ENCODE measurements at regions not wholly inside any gene's neighbourhood (a gene's known extent, or its start where the extent isn't known, plus 50 kb on each side); places are given as distances from the start of the nearest gene placed in this dataset.

- DNase-seq, result no peak
Observed at GRCh38 chr17:34874478-34874877, 86.8 kb downstream of the CCT6B start.

DNA sequence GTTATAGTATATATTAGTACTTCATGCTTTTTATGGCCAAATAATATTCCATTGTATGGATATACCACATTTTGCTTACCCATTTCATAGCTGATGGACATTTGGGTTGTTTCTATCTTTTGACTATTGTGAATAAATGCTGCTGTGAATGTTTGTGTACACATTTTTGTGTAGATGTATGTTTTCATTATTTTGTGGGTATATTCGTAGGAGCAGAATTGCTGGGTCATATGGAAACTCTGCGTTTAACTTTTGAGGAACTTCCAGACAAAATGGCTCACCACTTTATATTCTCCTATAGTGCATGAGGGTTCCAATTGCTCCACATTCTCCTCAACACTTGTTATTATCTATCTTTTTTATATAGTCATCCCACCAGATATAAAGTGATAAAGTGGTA lies 88.6 kb downstream of the CCT6B start:
- DNase-seq, result no peak

GRCh38 chr17:34869641-34870040 lies 91.6 kb downstream of the CCT6B start:
- no peak for DNase-seq

DNA sequence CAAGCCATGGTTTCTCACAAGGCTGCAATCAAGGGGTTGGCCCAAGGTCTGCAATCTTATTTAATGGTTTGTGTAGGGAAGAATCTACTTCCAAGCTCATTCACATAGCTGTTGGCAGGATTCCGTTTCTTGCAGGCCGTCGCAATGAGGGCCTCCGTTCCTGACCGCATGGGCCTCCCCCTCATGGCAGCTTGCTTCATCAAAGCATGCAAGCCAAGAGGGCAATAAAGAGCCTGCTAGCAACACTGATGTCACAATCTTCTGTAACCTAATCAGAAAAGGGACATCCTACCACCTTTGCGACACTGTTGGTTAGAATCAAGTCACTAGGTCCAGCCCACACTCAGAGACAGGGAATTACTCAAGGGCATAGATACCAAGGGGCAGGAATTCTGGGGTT lies 95.5 kb downstream of the CCT6B start:
- DNase-seq, result no peak

DNA sequence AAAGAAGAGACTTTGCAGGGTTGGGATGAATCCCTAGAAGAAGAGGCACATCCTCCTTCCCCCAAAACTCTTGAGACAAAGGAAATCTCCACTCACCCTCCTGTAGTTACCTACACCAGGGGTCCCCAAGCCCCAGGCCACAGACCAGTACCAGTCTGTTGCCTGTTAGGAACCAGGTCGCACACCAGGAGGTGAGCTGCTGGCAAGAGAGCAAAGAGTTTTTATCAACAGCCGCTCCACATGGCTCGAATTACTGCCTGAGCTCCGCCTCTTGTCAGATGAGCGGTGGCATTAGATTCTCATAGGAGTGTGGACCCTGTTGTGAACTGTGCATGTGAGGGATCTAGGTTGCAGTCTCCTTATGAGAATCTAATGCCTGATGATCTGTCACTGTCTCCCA lies 98.9 kb downstream of the CCT6B start:
- DNase-seq, result no peak

DNA sequence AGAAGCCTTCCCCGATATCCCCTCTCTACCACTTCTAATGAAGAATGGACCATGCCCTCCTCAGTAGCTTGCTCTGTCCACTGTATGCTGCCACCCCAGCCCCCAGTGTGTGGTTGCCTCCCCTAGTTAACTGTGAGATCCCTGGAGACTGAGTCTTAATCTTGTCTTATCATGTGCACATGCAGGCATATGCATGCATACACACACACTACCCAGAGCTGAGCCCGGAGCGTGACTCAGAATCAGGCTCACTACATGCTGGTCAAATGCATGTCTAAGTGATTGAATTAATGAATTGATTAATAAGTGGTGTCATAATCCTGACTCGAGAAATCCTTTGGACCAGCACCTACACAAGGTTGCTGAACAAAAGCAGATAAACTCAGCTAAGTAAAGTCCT lies 99.4 kb downstream of the CCT6B start:
- no peak for DNase-seq

DNA sequence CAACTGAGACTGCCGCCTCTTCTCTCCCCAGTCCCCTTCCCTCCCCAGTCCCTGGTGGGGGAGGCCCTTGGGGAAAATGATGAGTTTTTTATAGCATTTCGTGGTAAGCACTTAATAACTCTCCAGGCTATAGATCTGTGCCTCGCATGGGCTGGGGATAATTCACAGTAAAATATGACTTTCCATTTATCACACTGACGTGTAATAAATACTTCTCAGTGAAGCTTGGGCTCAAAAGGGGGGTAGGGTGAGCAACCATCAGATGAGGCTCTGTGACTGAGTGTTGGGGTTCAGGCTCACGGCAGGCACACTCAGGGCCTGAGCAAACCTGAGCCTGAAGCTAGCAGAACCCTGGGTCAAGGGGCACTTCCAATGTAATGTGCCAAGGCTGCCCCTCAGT lies 101.6 kb downstream of the CCT6B start:
- DNase-seq, result no peak

GRCh38 chr17:34858591-34859565 lies 102.4 kb downstream of the CCT6B start:
- no peak for DNase-seq

DNA sequence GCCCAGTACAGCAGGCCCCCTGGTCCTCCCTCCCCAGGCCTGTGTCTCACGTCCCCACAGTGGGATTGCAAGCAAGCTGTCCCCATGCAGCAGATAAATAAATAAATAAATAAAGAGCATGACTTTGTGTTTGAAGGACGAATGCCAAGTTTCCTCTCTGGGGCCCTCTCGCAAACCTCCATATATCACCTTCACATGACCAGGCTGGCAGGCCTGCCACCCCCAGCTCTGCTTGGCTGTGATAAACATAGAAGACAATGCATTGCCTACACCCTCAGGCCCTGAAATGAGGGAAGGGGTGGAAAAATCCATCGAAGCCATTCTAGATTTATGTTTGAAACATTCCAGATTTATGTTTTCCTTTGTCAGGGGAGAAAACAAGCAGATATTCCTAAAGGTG lies 107.3 kb downstream of the CCT6B start:
- DNase-seq, result no peak

- DNase-seq, result no peak
Observed at GRCh38 chr17:34852614-34853013, 108.6 kb downstream of the CCT6B start.

DNA sequence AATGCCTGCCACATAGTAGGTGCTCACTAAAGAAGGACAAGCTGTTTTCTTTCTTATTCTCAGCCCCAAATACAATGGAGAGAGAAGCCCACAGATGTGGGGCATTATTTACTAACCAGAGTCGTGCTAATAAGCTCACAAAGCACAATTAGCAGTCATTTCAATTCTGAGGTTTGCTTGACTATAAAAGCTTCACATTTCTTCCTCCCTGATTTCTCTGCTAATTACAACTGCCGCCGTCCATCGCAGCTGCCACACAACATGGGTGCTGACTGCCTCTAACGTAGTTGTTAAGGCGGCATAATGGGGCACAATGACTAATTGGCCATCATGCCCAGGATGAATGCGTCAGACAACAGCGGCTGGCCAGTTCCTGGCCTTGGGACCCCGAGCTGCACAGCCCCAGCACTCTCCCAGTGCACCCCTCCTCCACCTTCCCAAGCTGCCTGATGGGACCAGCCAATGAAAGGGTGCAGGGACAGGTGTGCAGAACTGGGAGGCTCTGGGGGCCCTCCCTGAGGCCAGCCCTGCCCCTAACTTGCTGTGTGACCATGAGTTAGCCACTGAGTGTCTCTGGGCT lies 109.2 kb downstream of the CCT6B start:
- DNase-seq, result no peak

DNA sequence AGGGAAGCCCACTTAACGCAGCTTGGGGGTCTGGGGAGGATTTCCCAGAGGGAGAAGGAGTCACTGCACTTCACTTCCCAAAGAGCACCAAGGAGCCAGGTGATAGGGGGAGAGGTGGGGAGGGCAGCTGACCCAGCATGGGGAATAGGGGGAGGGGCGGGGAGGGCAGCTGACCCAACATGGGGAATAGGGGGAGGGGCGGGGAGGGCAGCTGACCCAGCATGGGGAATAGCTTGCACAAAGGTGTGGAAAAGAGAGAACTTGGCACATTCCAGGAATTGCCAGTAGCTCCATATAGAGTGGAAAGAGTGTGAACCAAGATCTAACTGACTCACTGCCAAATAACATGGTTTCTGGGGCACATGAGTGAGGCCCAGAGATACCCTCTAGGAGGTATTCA lies 110.3 kb downstream of the CCT6B start:
- no peak for DNase-seq

GRCh38 chr17:34850023-34850422 lies 111.2 kb downstream of the CCT6B start:
- no peak for DNase-seq

DNA sequence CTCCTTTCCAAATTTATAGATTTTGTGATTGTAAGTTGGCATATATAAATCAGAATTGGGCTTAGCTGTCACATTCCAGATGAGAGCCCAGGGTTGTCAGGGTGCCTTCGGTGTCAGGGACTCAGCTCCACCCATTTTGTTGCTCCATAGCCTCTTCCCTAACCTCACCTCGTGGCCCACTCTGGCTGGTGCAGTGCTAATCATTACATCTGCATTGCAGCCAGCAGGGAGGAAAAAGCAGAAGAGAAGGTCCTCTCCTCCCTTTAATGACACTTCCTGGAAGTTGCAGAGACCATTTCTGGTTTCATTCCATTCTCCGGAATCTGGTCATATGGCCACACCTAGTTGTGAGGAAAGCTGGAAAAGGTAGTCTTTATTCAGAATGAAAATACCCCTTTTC lies 113.3 kb downstream of the CCT6B start:
- no peak for DNase-seq

DNA sequence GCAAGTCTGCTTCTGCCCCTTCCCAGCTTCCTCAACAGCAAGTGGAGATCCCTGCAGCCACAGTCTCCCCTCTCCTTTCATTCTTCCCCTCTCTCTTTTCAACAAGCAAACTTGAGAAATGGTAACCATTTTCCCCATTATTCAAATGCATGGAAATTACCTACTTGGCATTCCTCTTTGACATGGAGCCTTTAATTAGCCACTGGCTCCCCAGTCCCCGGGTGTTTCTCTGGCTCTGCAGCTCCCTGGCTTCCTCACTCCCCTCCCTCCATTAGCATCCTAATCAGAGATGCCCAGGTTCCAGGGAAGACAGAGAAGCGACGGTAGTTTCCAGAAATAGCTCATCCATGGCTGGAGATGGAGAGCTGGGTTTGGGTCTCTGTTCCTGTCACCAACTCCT lies 116.0 kb downstream of the CCT6B start:
- DNase-seq, result no peak

- no peak for DNase-seq
Observed at GRCh38 chr17:34843682-34844081, 117.6 kb downstream of the CCT6B start.

DNA sequence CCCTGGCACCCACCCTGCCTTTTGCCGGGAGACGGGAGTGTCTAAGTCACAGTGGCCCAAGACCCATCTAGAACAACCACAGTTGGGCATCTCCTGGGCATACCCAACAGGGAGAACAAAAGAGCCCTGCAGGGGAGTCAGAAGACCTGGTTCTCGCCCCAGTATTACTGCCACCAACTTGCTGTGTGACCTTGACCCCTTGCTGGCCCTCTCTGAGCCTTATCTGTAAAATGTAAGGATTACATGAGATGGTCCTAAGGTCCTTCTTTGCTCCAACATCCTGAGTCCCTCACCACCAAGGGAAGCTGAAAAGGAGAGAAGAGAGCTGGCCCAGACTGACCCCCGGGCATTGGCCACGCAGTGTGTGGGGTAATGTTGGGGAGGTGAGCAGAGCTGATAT lies 119.0 kb downstream of the CCT6B start:
- no peak for DNase-seq

GRCh38 chr17:34841467-34841866 lies 119.8 kb downstream of the CCT6B start:
- no peak for DNase-seq

GRCh38 chr17:34840750-34841149 lies 120.5 kb downstream of the CCT6B start:
- no peak for DNase-seq

DNA sequence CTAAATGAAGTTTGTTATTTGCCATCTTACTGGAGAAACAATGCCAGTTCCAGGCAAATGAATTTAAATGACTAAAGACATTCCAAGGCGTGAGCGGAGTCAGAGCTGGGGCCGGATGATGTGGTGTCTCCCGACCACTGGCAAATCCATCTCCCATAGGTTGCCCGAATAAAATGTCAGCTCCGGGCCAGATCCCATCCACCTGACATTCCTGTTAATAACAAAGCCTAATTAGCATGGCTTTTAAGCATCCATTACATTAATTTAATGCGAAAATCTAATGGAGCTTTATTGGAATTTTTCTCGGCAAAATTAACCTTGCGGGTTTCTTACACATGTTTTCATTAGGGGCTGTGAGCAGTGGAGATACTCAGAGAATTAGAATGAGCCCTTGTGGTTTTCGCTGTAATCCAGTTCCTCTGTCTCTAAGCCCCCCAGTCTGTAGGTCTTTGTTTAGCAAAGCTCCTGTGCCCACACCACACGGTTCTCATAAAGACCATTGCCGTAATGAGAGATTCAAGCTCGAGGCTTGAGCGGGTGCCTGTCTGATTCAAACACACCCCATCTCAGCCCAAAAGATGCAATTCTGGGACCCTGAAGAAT lies 123.3 kb downstream of the CCT6B start:
- no peak for DNase-seq

DNA sequence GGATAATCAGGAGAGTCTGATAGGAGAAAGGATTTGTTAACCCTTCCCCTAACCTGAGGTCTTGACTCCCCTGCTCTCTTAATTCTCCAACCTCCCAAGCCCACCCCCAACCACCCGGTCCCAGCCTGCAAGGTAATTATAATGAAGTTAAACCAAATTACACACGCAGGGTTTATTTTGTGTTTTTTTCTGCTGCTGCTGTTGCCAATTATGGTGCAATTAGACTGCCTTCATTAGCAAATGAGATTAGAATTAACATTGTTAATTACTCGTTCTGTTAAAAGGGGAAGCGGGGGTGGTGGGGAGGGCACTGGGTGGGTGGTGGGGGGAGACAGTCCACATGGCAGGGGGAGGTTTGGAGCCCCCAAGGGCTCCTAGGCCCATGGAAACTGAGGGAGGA lies 128.9 kb downstream of the CCT6B start:
- no peak for DNase-seq

DNA sequence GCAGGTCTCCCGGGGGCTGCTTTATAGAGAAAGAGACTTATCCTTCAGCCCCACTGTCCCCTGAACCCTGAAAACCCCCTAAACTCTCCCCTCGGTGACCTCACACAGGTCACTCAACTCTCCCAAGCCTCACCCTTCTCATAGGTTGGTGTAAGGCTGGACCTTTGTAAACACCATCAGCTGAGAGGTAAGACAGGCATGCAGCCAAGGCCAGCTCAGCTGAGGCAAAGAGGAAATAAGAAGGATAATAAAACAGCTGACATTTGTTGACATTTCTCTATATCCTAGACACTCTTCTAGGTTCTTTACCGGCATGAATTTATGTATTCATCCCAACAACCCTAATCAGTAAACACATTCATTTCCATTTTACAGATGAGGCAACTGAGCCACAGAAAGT lies 134.3 kb downstream of the CCT6B start:
- peak; percentile 54 for DNase-seq

GRCh38 chr17:34826332-34826731 lies 134.9 kb downstream of the CCT6B start:
- DNase-seq, result no peak

GRCh38 chr17:34825884-34826283 lies 135.4 kb downstream of the CCT6B start:
- no peak for DNase-seq
